ENCODE measurements at regions not wholly inside any gene's neighbourhood (a gene's known extent, or its start where the extent isn't known, plus 50 kb on each side); places are given as distances from the start of the nearest gene placed in this dataset.

DNA sequence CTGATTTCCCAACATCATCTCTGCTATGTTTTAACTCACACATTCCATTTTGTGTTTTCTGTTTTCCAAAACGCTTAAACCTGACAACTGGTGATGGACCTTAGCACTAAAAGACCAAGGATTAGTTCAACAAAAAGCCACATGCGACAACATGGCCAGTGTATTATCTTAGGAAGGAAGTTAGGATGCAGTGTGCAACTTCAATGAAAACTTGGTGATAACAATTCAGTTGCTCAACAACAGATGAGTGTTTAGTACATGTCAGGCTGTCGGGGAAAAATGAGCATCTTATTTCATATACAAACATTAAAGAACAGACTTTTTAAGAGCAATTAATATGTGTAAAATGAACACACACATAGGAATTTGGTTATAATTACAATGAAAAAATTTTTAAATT, 780.0 kb downstream of the SEMA5A start:
- no peak for DNase-seq (ENCODE audit: low read depth in 1 of 2, low spot score in 1 of 2)

- no peak for DNase-seq (ENCODE audit: low read depth in 1 of 2, low spot score in 1 of 2)
These were observed 779.4 kb downstream of the SEMA5A start for GRCh38 chr5:8766448-8766847.

DNA sequence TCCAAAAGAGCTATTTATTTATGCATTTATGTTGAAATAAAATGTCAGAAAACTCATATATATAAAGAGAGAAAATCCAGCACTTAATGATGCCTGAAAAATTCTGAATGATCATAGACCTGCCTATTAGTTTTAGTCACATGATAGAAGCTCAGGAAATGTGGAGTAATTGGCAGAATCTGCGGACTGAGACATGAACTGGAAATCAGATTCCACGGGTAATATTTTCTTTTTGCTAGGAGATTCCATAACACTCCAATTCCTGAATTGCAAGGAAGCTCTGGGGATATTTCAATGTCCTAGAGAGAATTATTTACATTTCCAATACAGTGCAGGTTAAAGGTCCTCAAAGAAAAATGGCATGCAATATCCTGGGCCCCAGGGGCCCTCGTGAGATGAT, 778.8 kb downstream of the SEMA5A start:
- no peak for DNase-seq (ENCODE audit: low read depth in 1 of 2, low spot score in 1 of 2)

GRCh38 chr5:8767746-8768145, 778.1 kb downstream of the SEMA5A start:
- no peak for DNase-seq (ENCODE audit: low read depth in 1 of 2, low spot score in 1 of 2)

DNA sequence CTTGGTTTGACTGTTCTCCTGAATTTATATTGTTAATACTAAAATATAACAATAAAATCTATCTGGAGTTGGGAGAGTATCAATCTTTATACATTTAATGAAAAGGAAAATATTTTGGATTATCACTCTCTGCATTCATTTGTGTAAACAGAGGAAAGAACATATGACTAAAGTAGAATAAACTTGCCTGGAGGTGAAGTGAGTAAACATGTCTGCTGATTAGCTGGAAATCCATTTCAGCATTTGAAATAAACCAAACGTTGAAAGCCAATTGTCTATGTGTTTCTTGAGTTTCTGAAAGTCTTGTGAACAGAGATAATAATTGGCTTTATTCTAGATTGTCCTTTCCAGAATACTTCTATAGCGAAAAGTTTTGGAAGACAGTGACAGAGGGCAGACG, 776.2 kb downstream of the SEMA5A start:
- no peak for DNase-seq (ENCODE audit: low read depth in 1 of 2, low spot score in 1 of 2)

- no peak for DNase-seq (ENCODE audit: low read depth in 1 of 2, low spot score in 1 of 2)
These were observed 775.4 kb downstream of the SEMA5A start for GRCh38 chr5:8770431-8770830.

- no peak for DNase-seq (ENCODE audit: low read depth in 1 of 2, low spot score in 1 of 2)
These were observed 772.7 kb downstream of the SEMA5A start for GRCh38 chr5:8773046-8773615.

- no peak for DNase-seq (ENCODE audit: low read depth in 1 of 2, low spot score in 1 of 2)
These were observed 761.2 kb downstream of the SEMA5A start for GRCh38 chr5:8784692-8785091.

GRCh38 chr5:8788246-8788645, 757.6 kb downstream of the SEMA5A start:
- no peak for DNase-seq (ENCODE audit: low read depth in 1 of 2, low spot score in 1 of 2)

DNA sequence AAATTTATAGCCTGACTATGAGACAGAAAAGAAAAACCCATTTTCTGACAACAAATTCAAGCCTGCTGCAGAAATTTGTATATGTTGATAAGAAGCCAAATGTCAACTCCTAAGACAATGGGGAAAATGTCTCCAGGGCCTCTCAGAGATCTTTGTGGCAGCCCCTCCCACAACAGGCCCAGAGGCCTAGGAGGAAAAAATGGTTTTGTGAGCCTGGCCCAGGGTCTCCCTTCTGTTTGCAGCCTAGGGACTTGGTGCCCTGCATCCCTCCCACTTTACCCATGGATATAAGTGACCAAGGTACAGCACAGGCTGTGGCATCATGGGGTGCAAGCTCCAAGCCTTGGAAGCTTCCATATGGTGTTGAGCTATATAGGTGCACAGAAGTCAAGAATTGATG, 740.2 kb downstream of the SEMA5A start:
- no peak for DNase-seq (ENCODE audit: low read depth in 1 of 2, low spot score in 1 of 2)

DNA sequence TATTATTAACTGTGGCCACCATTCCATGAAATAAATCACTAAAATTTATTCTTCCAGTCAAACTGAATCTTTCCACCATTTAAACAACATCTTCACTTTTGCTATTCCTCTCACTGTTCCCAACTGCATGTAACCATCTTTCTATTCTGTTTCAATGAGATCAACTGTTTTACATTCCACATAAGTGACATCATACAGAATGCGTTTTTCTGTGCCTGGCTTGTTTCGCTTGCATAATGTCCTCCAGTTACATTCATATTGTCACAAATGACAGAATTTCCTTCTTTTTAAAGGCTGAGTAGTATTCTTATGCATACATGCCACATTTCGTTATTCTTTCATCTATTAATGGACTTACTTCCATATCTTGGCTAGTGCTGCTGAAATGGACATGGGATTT, 738.2 kb downstream of the SEMA5A start:
- no peak for DNase-seq (ENCODE audit: low read depth in 1 of 2, low spot score in 1 of 2)

DNA sequence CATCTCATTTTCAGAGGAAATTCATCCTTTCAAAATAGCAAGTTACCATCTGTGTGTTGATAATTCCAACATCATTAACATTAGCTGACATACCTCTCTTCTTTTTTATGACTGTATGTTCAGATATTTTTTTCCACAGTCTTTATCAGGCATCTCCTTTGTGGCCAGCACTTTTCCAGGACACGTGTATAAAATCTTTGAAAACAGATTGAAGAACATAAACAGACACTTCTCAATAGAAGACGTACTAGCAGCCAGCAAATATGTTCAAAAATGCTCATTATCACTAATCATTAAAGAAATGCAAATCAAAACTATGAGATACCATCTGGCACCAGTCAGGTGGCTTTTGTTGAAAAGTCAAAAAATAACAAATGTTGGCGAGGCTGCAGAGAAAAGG, 734.3 kb downstream of the SEMA5A start:
- no peak for DNase-seq (ENCODE audit: low read depth in 1 of 2, low spot score in 1 of 2)

GRCh38 chr5:8813180-8813579, 732.7 kb downstream of the SEMA5A start:
- no peak for DNase-seq (ENCODE audit: low read depth in 1 of 2, low spot score in 1 of 2)

- DNase-seq (ENCODE audit: low read depth in 1 of 2, low spot score in 1 of 2) = no peak
These were observed 731.8 kb downstream of the SEMA5A start for GRCh38 chr5:8814105-8814504.

DNA sequence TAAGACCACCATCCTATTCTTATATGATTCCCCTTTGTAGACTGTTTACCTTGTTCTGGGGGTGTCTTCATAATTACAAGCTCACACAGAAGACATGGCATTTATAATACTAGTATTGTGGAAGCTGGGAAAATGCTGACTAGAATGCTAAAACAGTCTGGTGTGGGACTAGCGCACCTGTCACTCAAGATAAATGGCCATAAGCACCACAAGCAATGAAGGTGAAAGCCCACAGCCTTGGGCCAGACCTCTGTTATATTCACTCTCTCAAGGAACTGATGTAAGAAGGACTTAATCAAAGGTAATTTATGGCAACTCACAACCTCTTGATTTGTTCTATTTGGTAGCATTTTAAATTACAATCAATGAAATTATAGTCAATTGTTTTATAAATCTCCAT, 721.5 kb downstream of the SEMA5A start:
- no peak for DNase-seq (ENCODE audit: low read depth in 1 of 2, low spot score in 1 of 2)

- no peak for DNase-seq (ENCODE audit: low read depth in 1 of 2, low spot score in 1 of 2)
These were observed 720.6 kb downstream of the SEMA5A start for GRCh38 chr5:8825139-8825757.

DNA sequence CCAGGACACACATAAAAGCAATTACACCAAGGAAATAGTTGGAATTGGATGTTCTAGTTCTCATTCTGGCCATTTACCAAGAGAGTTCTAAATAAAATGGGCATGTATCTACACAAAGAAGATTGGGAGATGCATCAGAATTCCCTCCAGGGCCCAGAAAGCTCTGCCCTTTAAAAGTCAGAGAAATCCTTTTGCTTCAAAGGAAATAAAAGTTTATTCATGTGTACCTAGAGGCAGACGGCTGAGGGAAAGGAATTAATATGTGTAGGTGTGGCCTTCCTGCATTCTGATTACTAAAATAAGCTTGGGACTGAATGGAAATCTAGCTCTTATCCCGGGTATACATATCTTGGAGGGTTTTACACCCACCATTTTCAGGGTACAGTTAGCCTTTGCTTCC, 719.4 kb downstream of the SEMA5A start:
- DNase-seq (ENCODE audit: low read depth in 1 of 2, low spot score in 1 of 2) = no peak

- no peak for DNase-seq (ENCODE audit: low read depth in 1 of 2, low spot score in 1 of 2)
These were observed 718.2 kb downstream of the SEMA5A start for GRCh38 chr5:8827696-8828095.

DNA sequence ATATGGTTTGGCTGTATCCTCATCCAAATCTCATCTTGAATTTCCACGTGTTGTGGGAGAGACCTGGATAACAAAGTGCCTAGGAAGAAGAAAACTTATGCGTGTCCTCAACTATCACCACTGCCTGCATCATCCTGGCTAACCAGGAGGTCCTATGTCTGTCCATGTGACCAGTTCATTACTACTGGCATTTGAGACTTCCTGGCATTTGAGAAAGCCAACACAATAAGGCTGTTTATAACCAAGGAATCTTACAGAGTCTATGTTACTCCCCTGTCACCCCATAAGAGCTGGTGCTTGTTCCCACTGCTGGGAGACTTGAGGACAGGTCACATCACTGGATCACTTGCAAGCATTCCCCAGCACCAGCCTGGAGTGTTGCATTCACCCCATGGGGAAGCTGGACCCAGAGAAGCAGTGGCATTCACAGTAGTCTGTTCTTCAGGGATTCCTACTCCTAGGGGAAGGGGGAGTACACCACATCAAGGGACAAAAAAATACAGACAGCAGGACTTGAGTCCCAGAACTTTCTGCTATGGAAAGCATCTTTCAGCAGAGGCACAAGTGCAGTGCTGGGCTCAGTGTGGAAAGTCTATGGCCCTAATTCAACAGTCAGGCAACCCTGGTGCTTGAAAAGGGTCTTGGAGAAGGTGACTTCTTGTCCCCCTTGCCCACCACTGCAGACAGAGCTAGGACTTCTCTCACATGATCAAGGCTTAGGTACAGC, 717.1 kb downstream of the SEMA5A start:
- no peak for DNase-seq (ENCODE audit: low read depth in 1 of 2, low spot score in 1 of 2)

DNA sequence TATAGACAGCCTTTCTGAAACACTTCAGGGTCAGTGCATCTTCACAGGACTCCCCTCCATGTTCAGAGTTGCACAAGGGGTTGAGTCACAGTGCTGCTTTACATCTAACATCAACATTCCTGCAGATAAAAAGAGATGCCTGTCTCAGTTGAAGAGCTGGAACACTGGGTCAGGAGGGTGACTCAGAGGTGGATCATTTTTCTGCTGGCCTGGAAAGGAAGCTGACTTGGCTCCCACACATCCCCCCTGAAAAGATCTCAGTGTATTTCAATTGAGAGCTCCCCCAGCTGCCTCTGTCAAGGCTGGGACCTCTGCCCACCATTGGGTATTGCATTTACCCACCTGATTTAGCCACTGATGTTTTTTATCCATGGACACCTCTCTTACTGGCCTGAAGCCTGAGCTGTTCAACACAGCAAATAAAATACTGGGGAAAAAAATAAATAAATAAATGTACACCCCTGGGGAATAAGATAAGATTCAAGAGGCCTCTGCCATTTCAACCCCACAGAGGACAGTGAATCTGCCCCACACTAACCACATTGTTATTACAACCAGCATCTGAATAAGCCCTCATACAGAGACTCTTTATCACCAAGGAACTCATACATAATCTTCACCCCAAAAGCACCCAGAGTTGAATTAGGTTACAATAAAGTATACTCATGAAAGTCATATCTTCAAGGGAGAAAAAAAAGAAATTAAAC, 716.4 kb downstream of the SEMA5A start:
- DNase-seq (ENCODE audit: low read depth in 1 of 2, low spot score in 1 of 2) = no peak

DNA sequence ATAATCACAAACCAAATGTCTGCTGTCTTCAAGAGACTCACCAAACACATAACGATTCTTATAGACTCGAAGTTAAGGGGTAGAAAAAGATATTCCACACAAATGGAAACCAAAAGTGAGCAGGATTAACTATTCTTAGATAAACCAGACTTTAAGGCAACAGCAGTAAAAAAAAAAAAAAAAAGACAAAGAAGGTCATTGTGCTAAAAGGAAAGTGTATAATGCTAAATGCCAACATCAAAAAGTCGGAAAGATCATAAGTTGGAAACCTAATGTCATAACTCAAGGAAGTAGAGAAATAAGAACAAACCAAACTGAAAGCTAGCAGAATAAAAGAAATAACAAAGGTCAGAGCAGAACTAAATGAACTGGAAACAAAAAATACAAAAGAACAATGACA, 714.6 kb downstream of the SEMA5A start:
- no peak for DNase-seq (ENCODE audit: low read depth in 1 of 2, low spot score in 1 of 2)

DNA sequence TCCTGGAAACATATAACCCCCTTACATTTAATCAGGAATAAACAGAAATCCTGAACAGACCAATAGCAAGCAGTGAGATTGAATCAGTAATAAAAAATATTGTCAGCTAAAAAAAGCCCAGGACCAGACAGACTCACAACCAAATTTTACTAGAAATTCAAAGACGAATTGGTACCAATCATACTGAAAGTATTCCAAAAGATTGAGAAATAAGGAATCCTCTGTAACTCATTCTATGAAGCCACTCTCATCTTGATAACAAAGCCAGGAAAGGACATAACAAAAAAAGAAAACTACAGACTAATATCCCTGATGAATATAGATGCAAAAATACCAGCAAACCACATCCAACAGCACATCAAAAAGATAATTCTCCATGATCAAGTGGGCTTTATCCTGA, 714.0 kb downstream of the SEMA5A start:
- DNase-seq (ENCODE audit: low read depth in 1 of 2, low spot score in 1 of 2) = no peak
